H9 (cell line): ENCODE measurements at regions not wholly inside any gene's neighbourhood (a gene's known extent, or its start where the extent isn't known, plus 50 kb on each side); places are given as distances from the start of the nearest gene placed in this dataset.
A peak's percentile ranks its signal among the peaks of the same experiment; 100 is the strongest.

ENCODE experiments used
- DNase-seq: peaks from one replicate; pipeline ENCODE4 v3.0.0-alpha.2; 2017
- H2AFZ ChIP-seq: one replicate; pipeline ENCODE4 v1.6.1; 2013; ENCODE audit warnings: mild to moderate bottlenecking, low read length, control low read depth, moderate library complexity
- H2AK5ac ChIP-seq: 2 replicates; pipeline ENCODE4 v1.6.1; 2013; ENCODE audit warnings: low read length, control low read depth, mixed read lengths; ENCODE audit not compliant: insufficient read length
- H2BK120ac ChIP-seq: one replicate; pipeline ENCODE4 v1.6.1; 2013; ENCODE audit warnings: low read depth, mild to moderate bottlenecking, low read length, control low read depth, inconsistent platforms; ENCODE audit not compliant: poor library complexity, severe bottlenecking
- H2BK12ac ChIP-seq: 2 replicates; pipeline ENCODE4 v1.6.1; 2013; ENCODE audit warnings: low read length, control low read depth, mixed read lengths, low read depth; ENCODE audit not compliant: insufficient read length
- H2BK15ac ChIP-seq: 2 replicates; pipeline ENCODE4 v1.6.1; 2013; ENCODE audit warnings: low read depth, low read length, control low read depth
- H2BK20ac ChIP-seq: one replicate; pipeline ENCODE4 v1.6.1; 2013; ENCODE audit warnings: low read depth, mild to moderate bottlenecking, low read length, control low read depth, inconsistent platforms; ENCODE audit not compliant: poor library complexity, severe bottlenecking
- H2BK5ac ChIP-seq: 2 replicates; pipeline ENCODE4 v1.6.1; 2013; ENCODE audit warnings: low read length, control low read depth, mixed read lengths; ENCODE audit not compliant: insufficient read length
- H3K14ac ChIP-seq: 2 replicates; pipeline ENCODE4 v1.6.1; 2013; ENCODE audit warnings: low read length, control low read depth; ENCODE audit not compliant: insufficient read depth
- H3K18ac ChIP-seq: 2 replicates; pipeline ENCODE4 v1.6.1; 2013; ENCODE audit warnings: low read depth, mild to moderate bottlenecking, mixed read lengths, low read length, control low read depth; ENCODE audit not compliant: insufficient read length
- H3K23ac ChIP-seq: 2 replicates; pipeline ENCODE4 v1.6.1; 2013; ENCODE audit warnings: low read length, control low read depth, mixed read lengths, low read depth; ENCODE audit not compliant: insufficient read length
- H3K23me2 ChIP-seq: 2 replicates; pipeline ENCODE4 v1.6.1; 2013; ENCODE audit warnings: low read depth, mild to moderate bottlenecking, mixed read lengths, low read length, control low read depth; ENCODE audit not compliant: insufficient read length, poor library complexity, severe bottlenecking
- H3K27ac ChIP-seq: 2 replicates; pipeline ENCODE4 v1.5.1; 2013; ENCODE audit warnings: low read length, control low read depth, mixed read lengths, low read depth; ENCODE audit not compliant: insufficient read length
- H3K27me3 ChIP-seq: 2 replicates; pipeline ENCODE4 v1.6.1; 2013; ENCODE audit warnings: low read length, control low read depth, inconsistent platforms; ENCODE audit not compliant: insufficient read depth
- H3K4ac ChIP-seq: 2 replicates; pipeline ENCODE4 v1.6.1; 2013; ENCODE audit warnings: low read depth, mild to moderate bottlenecking, control low read depth, inconsistent platforms, low read length, moderate library complexity
- H3K4me1 ChIP-seq: 2 replicates; pipeline ENCODE4 v1.6.1; 2013; ENCODE audit warnings: low read length, control low read depth, inconsistent platforms; ENCODE audit not compliant: insufficient read depth
- H3K4me2 ChIP-seq: 2 replicates; pipeline ENCODE4 v1.6.1; 2013; ENCODE audit warnings: low read length, control low read depth, mixed read lengths; ENCODE audit not compliant: insufficient read length, insufficient read depth
- H3K56ac ChIP-seq: 2 replicates; pipeline ENCODE4 v1.6.1; 2013; ENCODE audit warnings: low read depth, mild to moderate bottlenecking, mixed read lengths, low read length, control low read depth; ENCODE audit not compliant: insufficient read length
- H3K79me1 ChIP-seq: 2 replicates; pipeline ENCODE4 v1.6.1; 2013; ENCODE audit warnings: low read depth, mild to moderate bottlenecking, moderate library complexity, low read length, control low read depth, inconsistent platforms; ENCODE audit not compliant: insufficient read depth, poor library complexity, severe bottlenecking
- H3K79me2 ChIP-seq: 2 replicates; pipeline ENCODE4 v1.6.1; 2013; ENCODE audit warnings: low read length, control low read depth, inconsistent platforms; ENCODE audit not compliant: insufficient read depth
- H3K9ac ChIP-seq: 2 replicates; pipeline ENCODE4 v1.6.1; 2013; ENCODE audit warnings: low read length, control low read depth, mixed read lengths; ENCODE audit not compliant: insufficient read length; ENCODE audit errors: extremely low read depth
- H3K9me3 ChIP-seq: one replicate; pipeline ENCODE4 v1.6.1; 2013; ENCODE audit warnings: low read depth, low read length, inconsistent platforms; ENCODE audit not compliant: control insufficient read depth
- H3T11ph ChIP-seq: one replicate; pipeline ENCODE4 v1.6.1; 2013; ENCODE audit warnings: mild to moderate bottlenecking, low read length, control low read depth, inconsistent platforms
- H4K20me1 ChIP-seq: one replicate; pipeline ENCODE4 v1.6.1; 2013; ENCODE audit not compliant: control insufficient read depth, insufficient read length, insufficient read depth
- H4K5ac ChIP-seq: 2 replicates; pipeline ENCODE4 v1.6.1; 2013; ENCODE audit warnings: low read depth, mild to moderate bottlenecking, mixed read lengths, low read length, control low read depth; ENCODE audit not compliant: insufficient read length
- H4K8ac ChIP-seq: replicated peaks from 2 replicates; pipeline ENCODE4 v1.6.1; 2013; ENCODE audit warnings: low read length, control low read depth, mixed read lengths, low read depth; ENCODE audit not compliant: insufficient read length
- H4K91ac ChIP-seq: 2 replicates; pipeline ENCODE4 v1.6.1; 2013; ENCODE audit warnings: low read depth, mild to moderate bottlenecking, moderate library complexity, mixed read lengths, low read length, control low read depth; ENCODE audit not compliant: insufficient read length
- H3K27ac Mint-ChIP-seq, 3 experiments: 2 replicates in 2 of 3; 3 replicates in 1 of 3; pipeline ENCODE4 v1.8.0; 2020 to 2021; ENCODE audit warnings: mixed read lengths in 3 of 3, mild to moderate bottlenecking in 1 of 3, moderate library complexity in 1 of 3
- H3K27me3 Mint-ChIP-seq: 2 replicates; pipeline ENCODE4 v1.8.0; 2021; ENCODE audit warnings: low read depth, mild to moderate bottlenecking, moderate library complexity, mixed read lengths
- H3K36me3 Mint-ChIP-seq, 3 experiments: 2 replicates in 2 of 3; 3 replicates in 1 of 3; pipeline ENCODE4 v1.8.0; 2020 to 2021; ENCODE audit warnings: low read depth in 3 of 3, mixed read lengths in 3 of 3; ENCODE audit not compliant: insufficient read depth in 1 of 3
- H3K4me1 Mint-ChIP-seq, 2 experiments: 2 replicates each; pipeline ENCODE4 v1.8.0; 2020; ENCODE audit warnings: mixed read lengths in 2 of 2
- H3K4me3 Mint-ChIP-seq, 2 experiments: 2 replicates in 1 of 2; 3 replicates in 1 of 2; pipeline ENCODE4 v1.8.0; 2020 to 2021; ENCODE audit warnings: mild to moderate bottlenecking in 2 of 2, mixed read lengths in 2 of 2, moderate library complexity in 1 of 2
- H3K9me3 Mint-ChIP-seq, 2 experiments: 2 replicates in 1 of 2; 3 replicates in 1 of 2; pipeline ENCODE4 v1.8.0; 2020; ENCODE audit warnings: mild to moderate bottlenecking in 2 of 2, mixed read lengths in 2 of 2, moderate library complexity in 1 of 2
- CTCF ChIP-seq: fragments of 200-600 bp; sonication (generic); conservative IDR thresholded peaks from 3 replicates; pipeline ENCODE4 v1.8.0; 2021; ENCODE audit warnings: antibody characterized with exemption, mild to moderate bottlenecking
- WGBS: extraction: QIAGEN DNeasy Blood & Tissue Kit; methylation state at CpG from one replicate; pipeline ENCODE4 v1.1.7; 2013; ENCODE audit warnings: missing lambda C conversion rate, low lambda C conversion rate, mixed read lengths; ENCODE audit not compliant: insufficient read length; ENCODE audit errors: extremely low coverage; 5-methylcytosine and 5-hydroxymethylcytosine counted together

DNA sequence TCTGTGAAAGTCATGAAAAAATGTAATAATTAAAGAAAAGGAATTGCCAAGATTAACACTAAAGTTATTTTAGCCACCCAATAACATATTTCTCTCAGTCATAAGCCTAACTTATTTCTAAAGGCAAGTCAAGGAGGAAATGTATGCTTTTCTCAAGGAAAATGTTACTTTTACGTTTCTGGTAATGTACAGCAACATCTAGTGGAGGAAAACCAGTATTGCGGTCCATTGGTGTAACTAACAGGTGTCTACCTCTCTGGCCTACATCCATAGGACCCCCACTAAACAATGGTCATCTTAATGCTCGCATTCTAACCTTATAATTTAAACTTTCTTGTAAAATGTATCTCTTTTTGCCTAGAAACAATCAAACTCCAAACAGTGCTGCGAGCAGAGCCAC is 437.5 kb downstream of the KIF20B start:
- H2BK20ac ChIP-seq = no peak overlapping the region
- no peak overlapping the region for H2BK12ac ChIP-seq
- H3K4me1 ChIP-seq = no peaks in the 10 kb centered on the region
- H3K79me2 ChIP-seq = no peaks in the 10 kb centered on the region
- H2BK120ac ChIP-seq = no peak overlapping the region
- no peak overlapping the region for H3K18ac ChIP-seq
- no peak overlapping the region for H3K56ac ChIP-seq
- H4K8ac ChIP-seq = no peak overlapping the region
- TF ChIP-seq CTCF = peak; percentile 79
- no CpG with 5 or more reads among the region's 4 CpGs for WGBS
- no peak overlapping the region for H3K4ac ChIP-seq
- Mint-ChIP-seq H3K4me3 (no peak overlapping the region), H3K9me3 (peaks cover 43 to 54% of the 10 kb centered on the region in 2 experiments), H3K27ac (no peak overlapping the region), H3K36me3 (peaks cover 29 to 47% (median 42%) of the 10 kb centered on the region in 3 experiments), H3K27me3 (peaks cover 2% of the 10 kb centered on the region), H3K4me1 (no peaks in the 10 kb centered on the region)
- H3K9ac ChIP-seq = no peak overlapping the region
- H3K4me2 ChIP-seq = no peak overlapping the region
- H2AFZ ChIP-seq = no peak overlapping the region
- no peak overlapping the region for H3K23ac ChIP-seq
- no peaks in the 10 kb centered on the region for H4K20me1 ChIP-seq
- no peaks in the 10 kb centered on the region for H3K79me1 ChIP-seq
- H4K5ac ChIP-seq = no peak overlapping the region
- DNase-seq = no peak
- H3K14ac ChIP-seq = no peak overlapping the region
- no peak overlapping the region for H2BK15ac ChIP-seq
- no peak overlapping the region for H2AK5ac ChIP-seq
- H3K23me2 ChIP-seq = no peaks in the 10 kb centered on the region
- H3K27me3 ChIP-seq = no peaks in the 10 kb centered on the region
- H3K27ac ChIP-seq = no peak overlapping the region
- H4K91ac ChIP-seq = no peak overlapping the region
- H3K9me3 ChIP-seq = peaks cover 32% of the 10 kb centered on the region
- H2BK5ac ChIP-seq = no peak overlapping the region
- H3T11ph ChIP-seq = no peak overlapping the region
